Upper lobe of left lung (tissue), 6 donors: ENCODE measurements at regions not wholly inside any gene's neighbourhood (a gene's known extent, or its start where the extent isn't known, plus 50 kb on each side); places are given as distances from the start of the nearest gene placed in this dataset.

Experiments used
- ATAC-seq, 2 donors: fragments of 200-7000 bp; cut with Tn5 transposase; one replicate each; pipeline ENCODE4 v1.9.1; 2022; ENCODE audit warnings: mild to moderate bottlenecking in 2 of 2, moderate library complexity in 2 of 2; ENCODE audit not compliant: low FRiP score in 2 of 2
- DNase-seq, 2 donors: peaks; one replicate each; pipeline ENCODE4 v3.0.0-alpha.2; 2019 to 2020
- H3K27ac ChIP-seq, 4 donors: fragments of 200-600 bp; sonication (generic); one replicate each; pipeline ENCODE4 v1.5.1; 2016 to 2019
- H3K27me3 ChIP-seq, 4 donors: fragments of 200-600 bp; sonication (generic); one replicate each; pipeline ENCODE4 v1.5.1; 2017 to 2019
- H3K36me3 ChIP-seq, 4 donors: fragments of 200-600 bp; sonication (generic); one replicate each; pipeline ENCODE4 v1.5.1; 2016 to 2019
- H3K4me1 ChIP-seq, 4 donors: fragments of 200-600 bp; sonication (generic); one replicate each; pipeline ENCODE4 v1.5.1; 2018 to 2019
- H3K4me3 ChIP-seq, 4 donors: fragments of 200-600 bp; sonication (generic); one replicate each; pipeline ENCODE4 v1.5.1; 2017 to 2019; ENCODE audit warnings: mild to moderate bottlenecking in 2 of 4, moderate library complexity in 1 of 4
- H3K9me3 ChIP-seq, 4 donors: fragments of 200-600 bp; sonication (generic); one replicate each; pipeline ENCODE4 v1.5.1; 2018 to 2019
- EP300 ChIP-seq, 4 donors: sonication (generic); formaldehyde crosslinking; IDR thresholded peaks; one replicate each; pipeline ENCODE4 v1.5.1; 2017; ENCODE audit warnings: antibody characterized with exemption in 4 of 4, control low read depth in 2 of 4
- POLR2A ChIP-seq, 4 donors: fragments of 450-650 bp; IDR thresholded peaks; one replicate each; pipeline ENCODE4 v1.5.1; 2016 to 2017; ENCODE audit warnings: antibody characterized with exemption in 4 of 4, mild to moderate bottlenecking in 2 of 4
- POLR2AphosphoS5 ChIP-seq, 2 donors: sonication (generic); formaldehyde crosslinking; IDR thresholded peaks; one replicate each; pipeline ENCODE4 v1.5.1; 2017; ENCODE audit warnings: antibody characterized with exemption in 2 of 2
- whole genome bisulfite sequencing, 2 donors: methylation state at CpG; one replicate each; pipeline ENCODE4 v1.1.5; 2017 to 2018; 5-methylcytosine and 5-hydroxymethylcytosine counted together
- TF ChIP-seq, protein P1 (sequence below), 6 experiments: fragments of 450-650 bp in 4 of 6; fragments of 200-600 bp in 2 of 6; sonication (generic) in 2 of 6; IDR thresholded peaks; one replicate each; pipeline ENCODE4 v1.5.1; 2016 to 2019; ENCODE audit warnings: antibody characterized with exemption in 6 of 6
- donor health status: DM: no; HTN: no; CAD: no; lungs with moderate emphysema.
- donor health status: DM: no; HTN: yes; CAD: no; lungs with severe emphysema.

DNA sequence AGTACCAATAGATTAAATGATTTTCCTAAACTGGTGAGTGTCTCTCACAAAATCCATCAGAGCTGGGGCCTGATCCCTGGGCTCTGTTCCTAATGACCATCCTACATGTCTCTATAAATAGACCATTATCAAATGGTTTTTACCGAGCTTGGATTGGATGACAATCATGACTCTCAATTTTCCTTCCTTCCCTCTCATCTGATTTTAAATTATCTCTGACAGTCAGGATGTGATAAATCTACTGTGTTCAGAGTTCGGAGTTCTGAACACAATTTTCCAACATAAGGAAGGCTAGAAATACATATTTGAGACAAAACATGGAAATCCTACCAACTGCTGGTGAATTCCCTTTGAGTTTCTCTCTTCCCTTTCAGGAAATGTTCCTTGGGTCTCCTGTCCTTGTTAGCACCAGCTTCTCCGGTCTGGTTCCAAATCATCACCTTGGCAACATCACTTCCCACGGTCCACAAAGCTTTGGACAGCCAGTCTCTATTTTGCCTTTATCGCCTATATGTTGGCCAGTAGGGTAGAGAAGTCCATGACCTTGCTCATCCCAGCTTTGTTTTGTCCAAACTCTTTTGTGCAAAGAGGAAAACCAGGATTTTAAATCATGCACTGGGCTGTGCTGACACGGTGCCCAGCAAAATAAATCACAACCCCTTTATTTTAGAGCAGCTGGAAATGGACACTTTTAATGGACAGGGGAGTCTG, 139.6 kb upstream of the ITGA6 start:
- TF ChIP-seq, protein P1, sequence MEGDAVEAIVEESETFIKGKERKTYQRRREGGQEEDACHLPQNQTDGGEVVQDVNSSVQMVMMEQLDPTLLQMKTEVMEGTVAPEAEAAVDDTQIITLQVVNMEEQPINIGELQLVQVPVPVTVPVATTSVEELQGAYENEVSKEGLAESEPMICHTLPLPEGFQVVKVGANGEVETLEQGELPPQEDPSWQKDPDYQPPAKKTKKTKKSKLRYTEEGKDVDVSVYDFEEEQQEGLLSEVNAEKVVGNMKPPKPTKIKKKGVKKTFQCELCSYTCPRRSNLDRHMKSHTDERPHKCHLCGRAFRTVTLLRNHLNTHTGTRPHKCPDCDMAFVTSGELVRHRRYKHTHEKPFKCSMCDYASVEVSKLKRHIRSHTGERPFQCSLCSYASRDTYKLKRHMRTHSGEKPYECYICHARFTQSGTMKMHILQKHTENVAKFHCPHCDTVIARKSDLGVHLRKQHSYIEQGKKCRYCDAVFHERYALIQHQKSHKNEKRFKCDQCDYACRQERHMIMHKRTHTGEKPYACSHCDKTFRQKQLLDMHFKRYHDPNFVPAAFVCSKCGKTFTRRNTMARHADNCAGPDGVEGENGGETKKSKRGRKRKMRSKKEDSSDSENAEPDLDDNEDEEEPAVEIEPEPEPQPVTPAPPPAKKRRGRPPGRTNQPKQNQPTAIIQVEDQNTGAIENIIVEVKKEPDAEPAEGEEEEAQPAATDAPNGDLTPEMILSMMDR (IDR thresholded peaks at IDR 0.05), result no peak
- no peak for TF ChIP-seq POLR2A (IDR thresholded peaks at IDR 0.05)
- no peak for TF ChIP-seq EP300 (IDR thresholded peaks at IDR 0.05)
- TF ChIP-seq POLR2AphosphoS5 (IDR thresholded peaks at IDR 0.05), result no peak
- no peaks in the 10 kb centered on the region for H3K36me3 ChIP-seq
- DNase-seq (no peak), ATAC-seq (no peak)
- peaks cover 13 to 18% (median 16%) of the 10 kb centered on the region in 4 donors for H3K4me1 ChIP-seq
- no peaks in the 10 kb centered on the region for H3K9me3 ChIP-seq
- H3K27me3 ChIP-seq, result no peaks in the 10 kb centered on the region
- 68 to 77% methylated on average over 6 of the region's 6 CpGs for WGBS, 2 donors
- no peak overlapping the region for H3K4me3 ChIP-seq
- no peak overlapping the region for H3K27ac ChIP-seq

DNA sequence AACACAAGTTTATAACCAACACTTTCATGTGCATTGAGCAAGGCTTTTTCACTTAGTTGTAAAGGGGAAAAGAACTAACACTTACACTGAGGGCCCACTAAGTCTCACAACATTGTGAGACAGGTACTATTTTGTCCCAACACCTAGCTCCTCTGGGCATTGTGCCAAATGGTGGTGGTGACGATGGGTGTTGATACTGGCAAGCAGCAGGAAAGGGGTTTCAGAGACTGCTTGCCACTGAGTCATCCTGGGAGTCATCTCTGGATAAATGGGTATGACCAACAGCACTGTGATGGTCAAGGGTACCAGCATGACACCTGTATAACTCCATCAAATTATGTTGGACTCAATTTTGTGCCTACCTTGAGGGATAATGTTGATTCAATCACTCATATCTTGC, 138.8 kb upstream of the ITGA6 start:
- Histone ChIP-seq H3K4me3 (no peak overlapping the region), H3K27me3 (no peaks in the 10 kb centered on the region), H3K9me3 (no peaks in the 10 kb centered on the region), H3K4me1 (peaks cover 13 to 18% (median 16%) of the 10 kb centered on the region in 4 donors), H3K27ac (no peak overlapping the region), H3K36me3 (no peaks in the 10 kb centered on the region)
- whole genome bisulfite sequencing, 2 donors, result 57 to 60% methylated on average over 1 of the region's 1 CpG
- ATAC-seq (no peak), DNase-seq (no peak)
- TF ChIP-seq POLR2A (IDR thresholded peaks at IDR 0.05) (no peak), POLR2AphosphoS5 (IDR thresholded peaks at IDR 0.05) (no peak), EP300 (IDR thresholded peaks at IDR 0.05) (no peak)
- TF ChIP-seq, protein P1 (IDR thresholded peaks at IDR 0.05), result no peak

DNA sequence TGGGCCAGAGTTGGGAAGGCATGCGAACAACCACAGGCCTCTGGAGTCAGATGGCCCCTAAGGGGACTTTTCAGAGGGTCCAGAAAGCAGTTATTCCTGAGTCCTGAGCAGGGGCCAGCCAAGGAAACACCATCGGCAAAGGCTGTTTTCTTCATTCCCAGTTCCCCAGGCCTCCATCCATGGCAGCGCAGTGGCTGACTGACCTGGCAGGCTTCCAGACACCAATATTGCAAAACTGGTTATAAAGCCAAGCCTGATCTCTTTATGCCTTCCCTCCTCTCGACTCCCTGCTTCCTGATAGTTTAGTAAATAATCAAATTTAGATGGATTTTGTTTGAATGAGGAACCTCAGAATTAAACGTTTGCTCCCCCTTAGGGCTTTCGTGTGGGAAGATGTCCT, 133.4 kb upstream of the ITGA6 start:
- no peak for TF ChIP-seq POLR2AphosphoS5 (IDR thresholded peaks at IDR 0.05)
- TF ChIP-seq, protein P1 (IDR thresholded peaks at IDR 0.05), result no peak
- no peak for TF ChIP-seq POLR2A (IDR thresholded peaks at IDR 0.05)
- TF ChIP-seq EP300 (IDR thresholded peaks at IDR 0.05), result no peak
- whole genome bisulfite sequencing, 2 donors, result 38 to 48% methylated on average over 6 of the region's 6 CpGs
- Histone ChIP-seq H3K4me1 (no peaks in the 10 kb centered on the region), H3K27me3 (no peaks in the 10 kb centered on the region), H3K36me3 (no peaks in the 10 kb centered on the region), H3K4me3 (no peak overlapping the region), H3K27ac (no peak overlapping the region), H3K9me3 (no peaks in the 10 kb centered on the region)
- DNase-seq, result peak in 1 of 2 donors; percentile 60
- peak in 1 of 2 donors; percentile 76 for ATAC-seq

DNA sequence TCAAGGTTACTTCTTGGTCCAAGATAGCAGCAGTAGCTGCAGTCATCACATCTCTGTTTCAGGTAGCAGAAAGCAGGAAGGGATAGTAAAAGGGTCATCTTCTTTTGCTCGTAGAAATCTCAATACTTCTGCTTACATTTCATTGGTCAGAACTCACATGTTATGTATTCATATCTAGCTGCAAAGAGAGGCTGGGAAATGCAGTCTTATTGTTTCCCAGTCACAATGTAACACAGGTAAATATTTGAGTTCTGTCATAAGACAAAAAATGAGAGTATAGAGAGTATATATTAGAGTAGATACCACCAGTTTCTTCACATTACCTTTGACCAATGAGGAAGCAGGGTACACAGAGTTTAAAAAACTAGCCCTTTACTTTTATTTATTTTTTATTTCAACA, 132.4 kb upstream of the ITGA6 start:
- no peak for TF ChIP-seq POLR2A (IDR thresholded peaks at IDR 0.05)
- no peak for TF ChIP-seq EP300 (IDR thresholded peaks at IDR 0.05)
- TF ChIP-seq, protein P1 (IDR thresholded peaks at IDR 0.05), result no peak
- no peak for TF ChIP-seq POLR2AphosphoS5 (IDR thresholded peaks at IDR 0.05)
- WGBS, 2 donors, result 71 to 89% methylated on average over 1 of the region's 1 CpG
- H3K9me3 ChIP-seq, result no peaks in the 10 kb centered on the region
- no peaks in the 10 kb centered on the region for H3K27me3 ChIP-seq
- H3K27ac ChIP-seq, result no peak overlapping the region
- H3K36me3 ChIP-seq, result no peaks in the 10 kb centered on the region
- H3K4me1 ChIP-seq, result peaks cover 0 to 4% (median 0%) of the 10 kb centered on the region in 4 donors
- ATAC-seq (no peak), DNase-seq (no peak)
- no peak overlapping the region for H3K4me3 ChIP-seq

DNA sequence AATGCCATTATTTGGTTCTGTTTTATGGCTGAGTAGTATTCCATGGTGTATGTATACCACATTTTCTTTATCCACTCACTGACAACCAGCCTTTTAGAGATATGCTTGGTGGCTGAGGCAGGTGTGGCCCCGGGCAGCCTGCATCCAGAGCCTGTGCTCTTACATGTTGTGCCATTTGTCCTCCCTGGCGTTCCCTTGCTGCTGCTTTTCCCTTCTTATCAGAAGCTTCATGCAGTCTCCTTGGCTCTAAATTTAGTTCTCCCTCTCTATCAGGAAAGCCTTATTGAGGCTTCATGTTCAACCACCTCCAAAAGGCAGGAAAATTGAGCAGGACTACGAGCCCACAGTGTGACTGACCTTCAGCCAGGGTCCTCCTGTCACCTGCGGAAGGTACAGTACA, 131.7 kb upstream of the ITGA6 start:
- ATAC-seq (no peak), DNase-seq (no peak)
- Histone ChIP-seq H3K4me3 (no peak overlapping the region), H3K36me3 (no peaks in the 10 kb centered on the region), H3K9me3 (no peaks in the 10 kb centered on the region), H3K27me3 (no peaks in the 10 kb centered on the region), H3K4me1 (peaks cover 0 to 4% (median 0%) of the 10 kb centered on the region in 4 donors), H3K27ac (no peak overlapping the region)
- 95 to 98% methylated on average over 4 of the region's 4 CpGs for WGBS, 2 donors
- TF ChIP-seq POLR2AphosphoS5 (IDR thresholded peaks at IDR 0.05) (no peak), POLR2A (IDR thresholded peaks at IDR 0.05) (no peak), EP300 (IDR thresholded peaks at IDR 0.05) (no peak)
- TF ChIP-seq, protein P1 (IDR thresholded peaks at IDR 0.05), result no peak
